Spleen (tissue), 11 donors: ENCODE measurements at regions not wholly inside any gene's neighbourhood (a gene's known extent, or its start where the extent isn't known, plus 50 kb on each side); places are given as distances from the start of the nearest gene placed in this dataset.

ENCODE experiments used
- DNase-seq: peaks from one replicate; pipeline ENCODE4 v3.0.0-alpha.2; 2020
- H3K27ac ChIP-seq, 8 donors: fragments of 200-600 bp; sonication (generic) in 7 of 8; 1 replicate in 4 of 8; 2 replicates in 4 of 8; pipeline versions ENCODE4 v1.5.0 to v1.8.0; 2016 to 2021; ENCODE audit warnings: inconsistent platforms in 4 of 8, mild to moderate bottlenecking in 4 of 8, moderate library complexity in 1 of 8
- H3K27me3 ChIP-seq, 7 donors: fragments of 200-600 bp; sonication (generic) in 6 of 7; replicated peaks in 1 of 7; 1 replicate in 4 of 7; 2 replicates in 3 of 7; pipeline versions ENCODE4 v1.5.0 to v1.8.0; 2016 to 2021; ENCODE audit warnings: inconsistent platforms in 3 of 7, mild to moderate bottlenecking in 1 of 7
- H3K36me3 ChIP-seq, 6 donors: fragments of 200-600 bp; sonication (generic) in 5 of 6; 1 replicate in 4 of 6; 2 replicates in 2 of 6; pipeline versions ENCODE4 v1.5.0 to v1.8.0; 2016 to 2021; ENCODE audit warnings: inconsistent platforms in 2 of 6
- H3K4me1 ChIP-seq, 6 donors: fragments of 200-600 bp; sonication (generic) in 5 of 6; 1 replicate in 3 of 6; 2 replicates in 3 of 6; pipeline versions ENCODE4 v1.5.0 to v1.8.0; 2016 to 2021; ENCODE audit warnings: inconsistent platforms in 3 of 6
- H3K4me3 ChIP-seq, 8 donors: fragments of 200-600 bp; sonication (generic) in 7 of 8; 1 replicate in 4 of 8; 2 replicates in 4 of 8; pipeline versions ENCODE4 v1.5.0 to v1.8.0; 2016 to 2021; ENCODE audit warnings: inconsistent platforms in 4 of 8, mild to moderate bottlenecking in 4 of 8, moderate library complexity in 2 of 8
- H3K9me3 ChIP-seq, 8 donors: fragments of 200-600 bp; sonication (generic) in 7 of 8; 1 replicate in 4 of 8; 2 replicates in 4 of 8; pipeline versions ENCODE4 v1.5.0 to v1.8.0; 2016 to 2021; ENCODE audit warnings: inconsistent platforms in 4 of 8
- POLR2A ChIP-seq, 3 donors: fragments of 450-650 bp; IDR thresholded peaks; one replicate each; pipeline ENCODE4 v1.5.1; 2017; ENCODE audit warnings: antibody characterized with exemption in 3 of 3, mild to moderate bottlenecking in 1 of 3
- POLR2AphosphoS5 ChIP-seq, 3 donors: sonication (generic); formaldehyde crosslinking; IDR thresholded peaks; one replicate each; pipeline ENCODE4 v1.5.1; 2017; ENCODE audit warnings: antibody characterized with exemption in 3 of 3
- WGBS, 5 donors: extraction: QIAGEN DNeasy Blood & Tissue Kit in 3 of 5; methylation state at CpG; one replicate each; pipeline versions ENCODE4 v1.1.5 to v1.1.7; 2013 to 2018; 5-methylcytosine and 5-hydroxymethylcytosine counted together
- intact Hi-C: fragments of 100-400 bp; cut with DNase I; formaldehyde crosslinking; loops from one replicate; pipeline ENCODE4 v1.15.0; 2023; ENCODE audit warnings: low total_unique reads
- TF ChIP-seq, protein P1 (sequence below), 11 experiments: fragments of 200-600 bp in 7 of 11; fragments of 450-650 bp in 4 of 11; sonication (generic) in 4 of 11; IDR thresholded peaks in 8 of 11; conservative IDR thresholded peaks in 3 of 11; 1 replicate in 7 of 11; 2 replicates in 4 of 11; pipeline versions ENCODE4 v1.4.0 to v1.8.0; 2016 to 2021; ENCODE audit warnings: antibody characterized with exemption in 11 of 11, inconsistent platforms in 4 of 11, mild to moderate bottlenecking in 1 of 11
- donor health status: healthy with polysubstance abuse.
- donor health status: DM: no; HTN: no; CAD: no; lungs with moderate emphysema.
- donor health status: DM: no; HTN: no; CAD: no.
- donor health status: Bipolar disorder and iron deficiency.
- donor health status: healthy.
- donor health status: DM: no; HTN: no; CAD: no.
- donor health status: DM: yes; HTN: yes; CAD: no.

DNA sequence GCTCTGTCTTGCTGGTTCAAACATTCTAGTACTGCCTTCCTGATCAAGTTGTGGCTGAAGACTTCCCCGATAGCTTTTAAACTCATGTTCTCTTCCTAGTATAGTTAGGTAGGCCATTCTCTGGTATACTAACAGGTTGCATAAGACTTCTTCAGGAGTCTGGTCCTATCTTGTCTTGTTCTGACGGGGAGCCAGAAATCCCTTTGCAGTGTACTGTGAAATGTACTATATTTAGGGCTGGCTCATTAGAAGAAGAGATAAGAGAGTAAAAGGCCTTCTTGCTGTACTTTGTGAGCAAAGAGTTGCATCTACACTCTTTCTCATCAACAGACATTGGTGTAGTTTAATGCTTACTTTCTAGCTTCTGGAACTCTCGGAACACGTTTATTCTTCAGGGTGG lies 331.9 kb downstream of the NUP35 start:
- DNase-seq = no peak
- WGBS, 5 donors = 84 to 94% (median 90%) methylated on average over 4 of the region's 4 CpGs

DNA sequence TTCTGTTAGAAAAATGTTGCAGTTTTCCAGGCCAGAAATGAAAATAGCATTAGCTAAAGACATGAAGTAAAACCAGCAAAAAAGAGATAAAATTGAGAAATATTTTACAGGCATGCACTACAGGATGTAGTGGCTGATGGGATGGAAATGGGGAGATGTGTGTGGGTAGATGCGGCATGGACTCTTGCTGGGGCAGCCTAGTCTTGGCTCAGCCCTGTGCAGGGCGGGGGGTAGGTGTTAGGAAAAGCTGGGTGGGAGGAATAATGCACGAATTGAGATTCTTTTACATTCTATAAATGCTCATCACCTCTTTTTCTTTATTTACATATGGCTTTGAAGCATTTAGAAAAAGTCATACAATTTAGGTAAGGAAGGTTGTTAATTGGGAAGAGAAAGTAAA lies 334.2 kb downstream of the NUP35 start:
- Histone ChIP-seq H3K27ac (no peak overlapping the region), H3K9me3 (peaks cover 0 to 21% (median 2%) of the 10 kb centered on the region in 8 donors), H3K27me3 (no peaks in the 10 kb centered on the region), H3K36me3 (no peaks in the 10 kb centered on the region), H3K4me1 (no peaks in the 10 kb centered on the region), H3K4me3 (no peak overlapping the region)
- intact Hi-C loops = no loop called here
- 66 to 82% (median 72%) methylated on average over 3 of the region's 3 CpGs for whole genome bisulfite sequencing, 5 donors
- TF ChIP-seq POLR2AphosphoS5 (IDR thresholded peaks at IDR 0.05) (no peak), POLR2A (IDR thresholded peaks at IDR 0.05) (no peak)
- TF ChIP-seq, protein P1, sequence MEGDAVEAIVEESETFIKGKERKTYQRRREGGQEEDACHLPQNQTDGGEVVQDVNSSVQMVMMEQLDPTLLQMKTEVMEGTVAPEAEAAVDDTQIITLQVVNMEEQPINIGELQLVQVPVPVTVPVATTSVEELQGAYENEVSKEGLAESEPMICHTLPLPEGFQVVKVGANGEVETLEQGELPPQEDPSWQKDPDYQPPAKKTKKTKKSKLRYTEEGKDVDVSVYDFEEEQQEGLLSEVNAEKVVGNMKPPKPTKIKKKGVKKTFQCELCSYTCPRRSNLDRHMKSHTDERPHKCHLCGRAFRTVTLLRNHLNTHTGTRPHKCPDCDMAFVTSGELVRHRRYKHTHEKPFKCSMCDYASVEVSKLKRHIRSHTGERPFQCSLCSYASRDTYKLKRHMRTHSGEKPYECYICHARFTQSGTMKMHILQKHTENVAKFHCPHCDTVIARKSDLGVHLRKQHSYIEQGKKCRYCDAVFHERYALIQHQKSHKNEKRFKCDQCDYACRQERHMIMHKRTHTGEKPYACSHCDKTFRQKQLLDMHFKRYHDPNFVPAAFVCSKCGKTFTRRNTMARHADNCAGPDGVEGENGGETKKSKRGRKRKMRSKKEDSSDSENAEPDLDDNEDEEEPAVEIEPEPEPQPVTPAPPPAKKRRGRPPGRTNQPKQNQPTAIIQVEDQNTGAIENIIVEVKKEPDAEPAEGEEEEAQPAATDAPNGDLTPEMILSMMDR (IDR thresholded peaks at IDR 0.05 in 8 of 11, conservative IDR thresholded peaks at IDR 0.05 in 3 of 11) = no peak
- no peak for DNase-seq

More for the DNA sequence above, 331.9 kb downstream of the NUP35 start:
- Histone ChIP-seq H3K36me3 (no peaks in the 10 kb centered on the region), H3K27me3 (no peaks in the 10 kb centered on the region), H3K9me3 (peaks cover 0 to 10% (median 0%) of the 10 kb centered on the region in 8 donors), H3K4me1 (no peaks in the 10 kb centered on the region), H3K4me3 (no peak overlapping the region), H3K27ac (no peak overlapping the region)
- TF ChIP-seq, protein P1 (IDR thresholded peaks at IDR 0.05 in 8 of 11, conservative IDR thresholded peaks at IDR 0.05 in 3 of 11) = no peak
- TF ChIP-seq POLR2A (IDR thresholded peaks at IDR 0.05) (no peak), POLR2AphosphoS5 (IDR thresholded peaks at IDR 0.05) (no peak)
- intact Hi-C loops = no loop called here

DNA sequence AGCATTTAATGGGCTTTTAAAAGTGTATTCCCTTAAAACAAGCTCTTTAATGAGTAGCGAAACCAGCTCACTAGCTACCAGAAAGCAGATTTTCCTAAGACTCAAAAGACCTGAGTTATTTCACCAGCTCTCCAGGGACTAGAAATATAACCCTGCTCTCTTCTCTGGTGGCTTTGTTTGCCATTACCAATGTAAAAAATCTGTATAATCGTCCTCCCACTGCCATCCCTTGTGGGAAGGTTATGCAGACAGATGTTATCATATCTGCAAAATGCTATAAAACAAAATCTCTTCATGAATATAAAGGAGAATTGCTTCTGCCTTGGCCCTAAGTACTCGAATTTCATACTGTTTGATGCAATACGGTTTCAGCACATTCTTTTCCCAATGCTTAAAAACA lies 335.2 kb downstream of the NUP35 start:
- H3K4me1 ChIP-seq = no peaks in the 10 kb centered on the region
- peaks cover 0 to 19% (median 2%) of the 10 kb centered on the region in 8 donors for H3K9me3 ChIP-seq
- 57 to 77% (median 68%) methylated on average over 4 of the region's 4 CpGs for WGBS, 5 donors
- no peak overlapping the region for H3K4me3 ChIP-seq
- DNase-seq = no peak
- intact Hi-C loops = no loop called here
- no peaks in the 10 kb centered on the region for H3K36me3 ChIP-seq
- H3K27ac ChIP-seq = no peak overlapping the region
- H3K27me3 ChIP-seq = no peaks in the 10 kb centered on the region
- TF ChIP-seq POLR2A (IDR thresholded peaks at IDR 0.05) (no peak), POLR2AphosphoS5 (IDR thresholded peaks at IDR 0.05) (no peak)
- TF ChIP-seq, protein P1 (IDR thresholded peaks at IDR 0.05 in 8 of 11, conservative IDR thresholded peaks at IDR 0.05 in 3 of 11) = no peak

DNA sequence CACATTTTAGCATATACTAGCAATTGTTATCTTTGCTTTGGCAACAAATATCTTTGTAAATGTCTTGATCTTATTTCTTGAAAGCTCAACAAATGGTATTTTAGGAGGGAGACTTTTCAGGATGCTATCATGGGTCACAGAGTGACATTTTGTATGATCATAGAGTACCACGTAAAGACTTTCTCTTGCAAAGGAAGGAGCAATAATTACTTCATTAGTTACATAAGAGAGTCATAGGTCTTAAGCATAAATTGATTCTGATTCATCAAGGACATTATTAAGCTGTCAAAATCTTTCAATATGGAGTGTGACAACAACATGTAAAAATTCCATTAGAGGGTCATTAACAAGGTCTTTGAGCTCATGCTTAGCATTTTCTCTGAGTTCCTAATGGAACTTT lies 339.6 kb downstream of the NUP35 start:
- no peak for DNase-seq
- intact Hi-C loops = no loop called here
- no peak overlapping the region for H3K4me3 ChIP-seq
- no peaks in the 10 kb centered on the region for H3K4me1 ChIP-seq
- H3K36me3 ChIP-seq = no peaks in the 10 kb centered on the region
- TF ChIP-seq, protein P1 (IDR thresholded peaks at IDR 0.05 in 8 of 11, conservative IDR thresholded peaks at IDR 0.05 in 3 of 11) = no peak
- TF ChIP-seq POLR2A (IDR thresholded peaks at IDR 0.05) (no peak), POLR2AphosphoS5 (IDR thresholded peaks at IDR 0.05) (no peak)
- no peaks in the 10 kb centered on the region for H3K27me3 ChIP-seq
- 77 to 100% (median 89%) methylated on average over 1 of the region's 1 CpG for WGBS, 5 donors
- peaks cover 0 to 13% (median 2%) of the 10 kb centered on the region in 8 donors for H3K9me3 ChIP-seq
- H3K27ac ChIP-seq = no peak overlapping the region
